Glutamatergic neuron (in vitro differentiated cells): ENCODE measurements at regions not wholly inside any gene's neighbourhood (a gene's known extent, or its start where the extent isn't known, plus 50 kb on each side); places are given as distances from the start of the nearest gene placed in this dataset.

Experiments used
- DNase-seq: peaks from one replicate; pipeline ENCODE4 v3.0.0; 2022
- H3K27ac Mint-ChIP-seq: one replicate; pipeline ENCODE4 v1.8.0; 2020; ENCODE audit warnings: mild to moderate bottlenecking, mixed read lengths, inconsistent platforms; ENCODE audit not compliant: unreplicated experiment
- H3K27me3 Mint-ChIP-seq: one replicate; pipeline ENCODE4 v1.8.0; 2020; ENCODE audit warnings: mild to moderate bottlenecking, moderate library complexity, mixed read lengths, inconsistent platforms; ENCODE audit not compliant: unreplicated experiment
- H3K36me3 Mint-ChIP-seq: one replicate; pipeline ENCODE4 v1.8.0; 2020; ENCODE audit warnings: mild to moderate bottlenecking, mixed read lengths, inconsistent platforms; ENCODE audit not compliant: unreplicated experiment
- H3K4me1 Mint-ChIP-seq: one replicate; pipeline ENCODE4 v1.8.0; 2020; ENCODE audit warnings: mild to moderate bottlenecking, low read depth, mixed read lengths, inconsistent platforms; ENCODE audit not compliant: unreplicated experiment
- H3K4me3 Mint-ChIP-seq: one replicate; pipeline ENCODE4 v1.8.0; 2020; ENCODE audit warnings: mild to moderate bottlenecking, mixed read lengths, inconsistent platforms; ENCODE audit not compliant: unreplicated experiment
- H3K9me3 Mint-ChIP-seq: one replicate; pipeline ENCODE4 v1.8.0; 2020; ENCODE audit warnings: mild to moderate bottlenecking, moderate library complexity, mixed read lengths, inconsistent platforms; ENCODE audit not compliant: unreplicated experiment
- CTCF ChIP-seq: fragments of 200-600 bp; sonication (generic); IDR thresholded peaks from one replicate; pipeline ENCODE4 v1.5.0; 2021; ENCODE audit not compliant: partially characterized antibody, unreplicated experiment

DNA sequence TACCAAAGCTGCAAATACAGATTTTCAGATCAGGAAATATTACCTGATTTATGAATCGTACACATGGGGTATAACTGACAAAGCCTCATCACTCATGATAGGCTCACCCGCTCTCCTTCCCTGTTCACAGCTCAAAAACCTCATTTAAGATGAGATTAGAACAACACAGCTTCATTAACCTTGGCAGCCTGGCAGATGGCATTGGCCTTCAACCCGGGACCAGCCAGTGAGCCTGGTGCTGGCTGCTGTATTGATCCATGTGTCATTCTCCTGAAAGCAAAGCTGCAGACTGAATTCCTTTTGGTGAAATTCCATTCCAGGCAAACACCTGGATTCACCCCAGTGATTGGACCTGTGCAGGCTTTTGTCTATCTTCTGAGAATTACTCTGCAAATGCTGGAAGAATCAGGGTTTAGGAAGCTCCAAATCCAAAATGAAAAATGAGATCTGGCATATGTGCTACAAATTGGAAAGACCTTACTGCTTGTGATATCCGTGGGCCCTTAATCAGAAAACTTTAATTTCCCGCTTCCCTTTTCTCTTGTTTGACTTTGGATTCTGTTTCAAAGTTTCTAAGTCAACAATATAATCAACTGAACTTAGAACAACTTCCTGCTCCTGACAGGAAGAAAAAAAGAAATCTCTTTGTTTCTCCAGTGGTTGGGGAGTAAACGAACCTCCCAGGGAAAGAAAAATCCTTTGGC lies 189.1 kb upstream of the KBTBD8 start:
- no peak for DNase-seq
- no peaks in the 10 kb centered on the region for H3K9me3 Mint-ChIP-seq
- no peak for TF ChIP-seq CTCF
- H3K4me3 Mint-ChIP-seq = no peak overlapping the region
- no peaks in the 10 kb centered on the region for H3K27me3 Mint-ChIP-seq
- H3K27ac Mint-ChIP-seq = no peak overlapping the region
- no peaks in the 10 kb centered on the region for H3K36me3 Mint-ChIP-seq
- H3K4me1 Mint-ChIP-seq = peaks cover 4% of the 10 kb centered on the region

DNA sequence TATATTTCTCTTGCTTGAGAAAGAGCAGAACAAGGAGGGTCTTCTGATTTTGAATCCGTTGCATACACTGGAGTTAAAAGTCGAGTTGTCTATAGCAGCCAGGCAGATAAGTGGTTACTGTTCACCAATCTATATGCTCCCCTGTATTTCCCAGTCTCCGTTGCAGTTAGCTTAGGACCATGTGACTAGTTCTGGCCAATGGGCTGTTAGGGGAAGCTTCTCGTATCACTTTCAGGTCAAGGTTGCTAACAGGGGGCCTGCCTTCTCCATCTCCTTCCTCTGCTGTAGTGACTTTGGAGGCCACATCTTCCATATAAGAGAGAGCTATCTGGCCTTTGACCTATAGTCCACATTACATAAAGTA lies 188.5 kb upstream of the KBTBD8 start:
- Mint-ChIP-seq H3K36me3 (no peaks in the 10 kb centered on the region), H3K27me3 (no peaks in the 10 kb centered on the region), H3K4me1 (peaks cover 4% of the 10 kb centered on the region), H3K27ac (no peak overlapping the region), H3K9me3 (no peaks in the 10 kb centered on the region), H3K4me3 (no peak overlapping the region)
- DNase-seq = no peak
- no peak for TF ChIP-seq CTCF

DNA sequence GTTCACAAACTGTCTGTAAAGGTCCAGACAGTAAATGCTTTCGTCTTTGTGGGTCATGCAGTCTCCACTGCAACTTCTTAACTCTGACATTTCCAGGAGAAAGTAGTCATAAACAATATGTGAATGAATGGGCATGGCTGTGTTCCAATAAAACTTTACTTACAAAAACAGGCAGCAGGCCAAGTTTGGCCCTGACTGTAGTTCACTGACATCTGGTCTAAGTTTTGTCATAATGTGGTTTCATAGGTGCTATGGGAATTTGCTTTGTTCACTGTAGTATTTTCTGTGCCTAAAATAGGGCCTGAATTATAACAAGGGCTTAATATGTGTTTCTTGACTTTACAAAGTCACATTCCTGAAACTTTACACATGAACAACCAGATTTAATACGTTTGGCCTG lies 186.0 kb upstream of the KBTBD8 start:
- no peak overlapping the region for H3K27ac Mint-ChIP-seq

DNA sequence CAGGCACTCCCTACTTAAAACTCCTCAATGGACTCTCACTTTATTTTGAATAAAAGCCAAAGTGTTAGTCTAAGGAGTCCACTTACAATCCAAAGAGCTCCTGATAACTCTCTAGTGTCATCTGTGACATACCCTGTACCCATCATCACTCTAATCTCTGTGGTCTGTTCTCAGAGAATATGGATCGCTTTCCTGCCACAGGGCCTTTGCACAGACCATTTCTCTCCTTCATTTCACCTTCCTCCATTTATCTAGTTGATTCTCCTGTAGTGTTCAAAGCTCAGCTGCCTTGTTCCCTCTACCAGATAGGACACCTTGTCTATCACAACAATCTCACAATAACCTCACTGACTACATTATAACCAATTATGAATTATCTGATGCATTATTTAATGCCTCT lies 185.4 kb upstream of the KBTBD8 start:
- Mint-ChIP-seq H3K4me1 (peaks cover 4% of the 10 kb centered on the region), H3K36me3 (no peaks in the 10 kb centered on the region), H3K4me3 (no peak overlapping the region), H3K9me3 (no peaks in the 10 kb centered on the region), H3K27ac (no peak overlapping the region), H3K27me3 (no peaks in the 10 kb centered on the region)
- no peak for DNase-seq
- TF ChIP-seq CTCF = no peak

More for the DNA sequence above, 186.0 kb upstream of the KBTBD8 start:
- Mint-ChIP-seq H3K4me1 (peaks cover 4% of the 10 kb centered on the region), H3K4me3 (no peak overlapping the region), H3K27me3 (no peaks in the 10 kb centered on the region), H3K9me3 (no peaks in the 10 kb centered on the region), H3K36me3 (no peaks in the 10 kb centered on the region)
- TF ChIP-seq CTCF = no peak
- DNase-seq = no peak

DNA sequence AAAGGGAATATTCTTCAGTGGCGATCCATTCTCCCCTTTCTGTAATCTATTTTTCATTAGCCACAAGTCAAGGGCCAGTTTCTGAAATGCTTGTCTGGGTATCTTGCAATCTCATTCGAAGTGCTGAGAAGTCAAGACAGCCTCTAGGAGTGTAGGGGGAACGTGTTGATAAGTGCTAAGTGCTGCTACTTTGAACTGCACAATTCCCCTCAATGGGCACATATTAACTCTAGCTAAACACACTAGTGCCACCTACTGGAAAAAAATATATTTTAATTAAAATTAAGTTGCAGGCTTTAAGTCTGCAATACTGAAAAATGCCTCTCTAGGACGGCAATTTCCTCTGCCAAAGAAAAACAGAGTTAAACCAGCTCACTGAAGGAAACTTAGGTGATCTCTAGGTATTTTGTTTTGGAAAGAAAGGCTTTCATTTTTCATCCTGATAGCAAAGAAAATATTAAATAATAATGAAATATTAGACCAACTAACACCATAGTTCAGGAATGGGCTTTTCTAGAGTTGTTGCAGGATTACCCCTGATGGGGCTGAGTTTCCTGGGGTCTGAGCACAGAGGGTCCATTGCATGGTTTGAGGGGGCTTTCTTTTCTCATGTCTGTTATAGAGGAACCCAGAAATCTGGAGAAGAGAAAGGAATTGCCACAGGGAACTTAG lies 181.9 kb upstream of the KBTBD8 start:
- H3K4me3 Mint-ChIP-seq = no peak overlapping the region
- H3K4me1 Mint-ChIP-seq = no peaks in the 10 kb centered on the region
- no peaks in the 10 kb centered on the region for H3K27me3 Mint-ChIP-seq
- H3K27ac Mint-ChIP-seq = no peak overlapping the region
- peak; percentile 69 for TF ChIP-seq CTCF
- DNase-seq = no peak
- H3K9me3 Mint-ChIP-seq = no peaks in the 10 kb centered on the region
- H3K36me3 Mint-ChIP-seq = no peaks in the 10 kb centered on the region
